HG02798 (cell line): ENCODE measurements at regions not wholly inside any gene's neighbourhood (a gene's known extent, or its start where the extent isn't known, plus 50 kb on each side); places are given as distances from the start of the nearest gene placed in this dataset.

Experiments used
- ATAC-seq: cut with Tn5 transposase; IDR thresholded peaks from one replicate; pipeline ENCODE4 v1.9.1; 2021; ENCODE audit warnings: mild to moderate bottlenecking; ENCODE audit not compliant: unreplicated experiment, poor library complexity

DNA sequence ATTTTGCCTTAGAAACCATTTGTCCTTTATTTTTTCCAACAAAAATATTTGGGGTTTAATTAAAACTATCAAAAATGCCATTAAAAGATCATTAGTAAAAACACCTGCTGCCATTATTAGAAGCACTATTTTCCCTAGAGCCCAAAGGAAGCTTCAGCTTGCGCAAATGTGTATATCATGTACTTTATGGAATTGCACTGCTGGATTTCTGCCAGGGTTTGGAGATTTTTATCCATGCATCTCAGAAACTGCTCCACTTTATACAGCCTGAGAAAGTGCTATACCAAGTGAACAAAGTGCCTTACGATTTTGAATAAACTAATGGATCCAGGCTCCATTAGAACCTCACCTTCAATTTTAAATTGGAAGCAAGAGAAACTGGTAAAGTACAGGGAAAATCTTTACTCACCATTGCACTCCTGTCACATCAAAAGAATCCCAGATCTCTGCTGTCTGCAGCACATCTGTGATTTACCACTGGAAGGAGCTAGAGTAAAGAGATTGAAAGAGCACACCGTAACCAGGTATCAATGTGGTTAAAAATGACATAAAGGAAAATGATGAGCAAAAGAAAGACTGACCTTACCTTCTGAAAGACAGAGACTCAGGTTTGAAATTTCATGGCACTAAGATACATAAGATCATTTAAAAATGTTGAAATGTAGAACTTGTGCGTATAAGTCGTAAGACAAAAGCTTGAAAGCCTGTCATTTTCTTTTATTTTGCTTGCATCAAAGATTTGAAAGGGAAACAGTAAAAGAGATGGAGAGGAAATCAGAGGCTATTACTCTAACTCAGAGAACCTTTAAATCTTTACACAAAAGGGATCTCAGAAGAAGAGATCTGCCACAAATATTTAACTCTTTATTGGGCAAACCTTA, 678.1 kb upstream of the GOT2 start:
- no peak for ATAC-seq

- ATAC-seq, result no peak
Observed at GRCh38 chr16:59410451-59410850, 676.3 kb upstream of the GOT2 start.

DNA sequence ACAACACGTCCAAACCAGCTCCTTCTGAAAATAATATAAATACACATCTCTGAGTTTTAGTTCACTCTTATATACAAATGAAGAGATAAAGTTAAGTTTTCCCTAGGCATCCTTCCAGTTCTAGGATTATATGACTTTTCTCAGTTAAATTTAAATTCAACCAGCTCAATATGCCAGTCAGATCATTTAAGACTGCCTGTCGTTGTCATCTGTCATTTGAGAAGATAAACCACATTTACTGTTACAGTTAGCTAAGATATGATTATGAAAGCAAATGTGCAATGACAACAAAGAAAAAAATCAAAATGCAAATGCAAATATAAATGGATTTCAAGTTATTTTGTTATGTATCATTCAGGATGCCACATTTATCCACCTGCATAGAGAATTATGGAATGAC, 671.7 kb upstream of the GOT2 start:
- no peak for ATAC-seq

DNA sequence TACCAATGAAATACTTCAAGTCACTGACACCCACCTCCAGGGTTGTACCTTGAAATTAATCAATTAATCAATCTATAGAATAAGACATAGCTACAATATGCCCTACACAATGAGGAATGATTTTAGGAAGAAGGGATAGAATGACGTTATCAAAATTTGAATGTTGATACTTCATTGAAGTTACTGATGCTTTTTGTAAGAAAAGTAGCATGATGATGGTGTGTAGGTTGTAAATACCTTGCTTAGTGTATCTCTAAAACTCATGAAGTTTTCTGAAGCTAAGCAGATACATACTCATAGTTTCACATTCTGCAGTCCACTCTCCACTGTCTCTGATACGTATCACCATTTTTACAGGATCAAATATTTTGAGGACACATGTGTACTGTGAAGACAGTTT, 670.4 kb upstream of the GOT2 start:
- no peak for ATAC-seq

- ATAC-seq, result no peak
Observed at GRCh38 chr16:59400830-59401229, 666.7 kb upstream of the GOT2 start.

GRCh38 chr16:59397638-59398037, 663.5 kb upstream of the GOT2 start:
- no peak for ATAC-seq

GRCh38 chr16:59394526-59394925, 660.4 kb upstream of the GOT2 start:
- no peak for ATAC-seq

DNA sequence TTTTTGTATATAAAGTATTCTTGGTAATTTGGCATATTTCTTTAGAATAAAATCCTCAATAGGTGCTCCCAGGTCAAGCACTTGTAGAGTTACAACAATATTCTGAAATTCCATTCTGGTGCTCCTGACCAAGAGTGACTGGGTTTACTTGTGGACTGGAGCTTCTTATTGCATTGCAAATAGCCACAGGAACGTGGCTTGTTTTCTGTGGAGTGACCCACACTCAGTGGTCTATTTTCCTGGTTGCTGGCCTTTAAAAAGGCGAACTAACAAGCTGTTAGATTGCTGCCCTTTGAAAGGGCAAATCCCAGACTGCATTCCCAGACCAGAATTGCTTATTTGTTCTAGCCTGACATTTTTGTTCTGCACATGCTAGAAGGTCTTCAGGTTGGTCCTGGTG, 658.8 kb upstream of the GOT2 start:
- ATAC-seq, result no peak

DNA sequence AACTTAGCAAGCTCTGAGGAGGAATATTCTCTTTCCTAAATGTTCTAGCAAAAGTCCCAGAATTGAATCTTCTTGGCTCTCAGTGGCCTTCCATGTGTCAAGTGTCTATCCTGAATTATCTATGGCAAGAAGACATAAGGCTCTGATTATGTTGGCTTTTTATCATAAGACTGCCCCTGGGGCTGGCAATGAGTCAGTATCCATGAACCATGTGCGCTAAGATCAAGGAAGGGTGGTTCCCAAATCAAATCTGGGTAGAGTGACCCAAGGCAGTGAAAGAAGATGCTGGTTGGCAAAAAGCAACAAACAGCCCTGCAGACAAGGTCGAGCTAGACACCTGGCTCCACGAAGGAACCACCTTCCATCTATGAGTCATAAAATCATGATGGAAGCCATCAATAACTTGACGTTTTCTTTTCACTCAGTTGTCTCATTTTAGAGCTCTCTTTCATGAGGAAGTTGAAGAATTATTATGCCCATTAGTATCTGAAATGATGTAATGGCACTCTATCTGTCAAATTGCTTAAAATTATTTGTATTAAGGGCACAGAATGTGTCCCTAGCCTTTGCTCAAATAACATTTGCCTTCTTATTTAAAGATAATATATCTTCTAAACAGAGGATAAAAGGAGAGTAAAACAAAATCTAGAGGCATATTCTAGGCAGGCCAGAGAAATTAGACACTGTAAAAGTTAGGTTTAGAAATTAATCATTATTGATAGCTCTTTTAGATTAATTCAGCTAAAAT, 657.7 kb upstream of the GOT2 start:
- ATAC-seq, result no peak

DNA sequence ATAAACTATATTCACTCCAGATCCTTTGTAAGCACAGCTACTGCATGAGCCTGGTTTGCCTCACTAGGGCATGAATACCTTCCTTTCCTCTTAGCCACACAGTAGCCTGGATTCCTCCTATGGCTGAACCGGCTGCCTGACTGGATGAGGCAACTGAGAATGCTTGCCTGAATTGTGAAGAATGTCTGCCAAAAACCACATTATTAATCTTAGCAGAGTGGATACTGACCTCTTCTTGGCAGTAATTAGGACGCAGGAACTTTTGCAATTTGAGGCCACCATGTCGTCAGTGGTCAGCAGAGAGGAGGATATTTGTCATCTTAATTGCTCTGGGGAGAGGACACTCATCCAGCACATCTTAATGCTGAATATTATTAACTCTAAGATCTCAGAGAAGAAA, 651.8 kb upstream of the GOT2 start:
- ATAC-seq, result no peak

GRCh38 chr16:59385491-59385890, 651.4 kb upstream of the GOT2 start:
- ATAC-seq, result no peak

DNA sequence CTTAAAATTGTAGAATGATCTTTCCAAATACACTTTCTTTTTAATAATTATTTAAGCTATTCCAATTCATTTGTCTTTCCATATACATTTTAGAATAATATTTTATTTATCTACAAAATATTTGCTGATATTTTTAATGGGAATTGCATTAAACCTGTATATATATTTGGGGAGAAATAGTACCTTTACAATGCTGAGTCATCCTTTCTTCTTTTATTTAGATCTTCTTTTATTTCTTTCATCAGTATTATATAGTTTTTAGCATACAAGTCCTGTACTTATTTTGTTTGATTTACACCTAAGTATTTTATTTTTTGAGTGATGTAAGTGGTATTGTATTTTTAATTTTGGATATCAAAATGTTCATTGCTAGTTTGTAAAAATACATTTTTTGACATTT, 639.5 kb upstream of the GOT2 start:
- ATAC-seq, result no peak

DNA sequence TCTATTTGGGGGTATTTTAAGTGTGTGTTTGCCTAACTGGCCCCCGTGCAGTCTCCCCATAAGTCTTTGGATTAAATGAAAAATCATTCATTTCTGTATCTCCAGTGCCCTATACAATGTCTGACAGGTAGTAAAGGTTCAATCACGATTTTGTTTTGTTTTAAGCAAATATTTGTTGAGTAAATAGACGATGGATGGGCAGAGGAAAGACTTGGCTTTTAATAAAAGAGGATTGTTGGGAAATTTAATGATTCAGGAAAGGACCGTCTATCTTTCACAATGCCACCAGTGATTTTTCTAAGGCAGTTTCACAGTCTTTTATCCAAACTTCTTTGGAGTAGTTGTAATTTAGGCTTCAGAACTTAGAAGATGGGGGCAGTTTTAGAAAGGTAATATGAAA, 636.6 kb upstream of the GOT2 start:
- no peak for ATAC-seq

DNA sequence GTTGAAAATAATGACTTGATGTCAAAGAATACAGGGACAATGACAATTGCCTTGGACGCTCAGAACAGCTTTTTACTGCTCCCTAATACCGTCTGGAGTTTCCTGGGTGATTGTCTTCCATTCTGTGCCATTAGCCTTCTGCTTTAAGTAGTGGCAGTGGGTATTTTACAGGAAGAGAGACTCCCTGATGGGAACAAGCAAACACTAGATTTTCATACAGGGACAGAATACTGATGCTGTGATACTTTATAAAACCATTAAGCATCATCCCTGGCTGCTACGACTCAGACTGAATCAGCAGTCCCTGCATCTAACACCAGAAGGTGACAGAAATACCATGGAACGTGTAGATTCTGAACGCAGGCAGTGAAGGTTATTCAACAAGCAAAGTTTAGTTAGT, 635.4 kb upstream of the GOT2 start:
- ATAC-seq, result no peak

GRCh38 chr16:59368586-59368985, 634.5 kb upstream of the GOT2 start:
- no peak for ATAC-seq

GRCh38 chr16:59356709-59357108, 622.6 kb upstream of the GOT2 start:
- ATAC-seq, result no peak

DNA sequence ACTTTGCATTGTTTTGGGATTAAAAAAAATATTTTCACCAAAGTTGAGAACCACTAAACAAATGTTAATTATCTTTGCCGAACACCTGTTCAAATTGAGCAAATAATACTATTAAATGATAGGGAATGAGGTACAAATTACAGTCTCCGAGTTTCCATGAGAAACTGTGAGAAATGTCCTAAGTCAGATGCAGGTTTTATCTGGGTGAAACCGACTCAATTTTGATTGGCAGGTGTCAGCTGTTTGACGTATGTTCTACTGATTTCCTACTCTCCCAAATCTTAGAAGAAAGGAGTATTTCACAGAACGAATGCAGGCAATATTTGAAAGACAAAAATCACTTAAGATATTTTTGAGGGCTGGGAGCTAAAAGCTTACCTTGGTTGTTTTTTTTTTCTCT, 622.0 kb upstream of the GOT2 start:
- no peak for ATAC-seq

- ATAC-seq, result no peak
Observed at GRCh38 chr16:59355704-59356103, 621.6 kb upstream of the GOT2 start.

DNA sequence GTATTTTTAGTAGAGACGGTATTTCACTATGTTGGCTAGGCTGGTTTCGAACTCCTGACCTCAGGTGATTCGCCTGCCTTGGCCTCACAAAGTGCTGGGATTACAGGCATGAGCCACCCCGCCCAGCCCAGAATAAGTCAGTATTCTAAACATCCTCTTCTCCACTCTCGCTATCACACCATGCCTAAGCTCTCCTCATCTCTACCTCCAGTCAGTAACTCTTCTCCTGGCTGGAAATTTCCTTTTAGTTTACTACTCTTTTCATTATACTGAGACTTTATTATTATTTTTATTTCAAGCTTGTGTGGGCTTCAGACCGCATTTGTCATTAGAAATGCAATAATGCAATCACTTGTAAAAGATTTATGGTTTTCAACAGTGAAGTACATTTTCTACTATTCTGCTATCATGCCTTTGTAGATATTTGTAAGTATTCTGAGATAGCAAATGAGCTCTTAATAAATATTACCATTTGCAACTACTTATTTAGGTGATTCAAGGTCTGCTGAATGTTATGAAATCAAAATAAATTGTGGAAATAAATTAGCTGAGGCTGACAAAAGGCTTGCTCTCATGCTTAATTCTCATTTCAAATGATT, 617.3 kb upstream of the GOT2 start:
- no peak for ATAC-seq

GRCh38 chr16:59350670-59351069, 616.6 kb upstream of the GOT2 start:
- no peak for ATAC-seq

DNA sequence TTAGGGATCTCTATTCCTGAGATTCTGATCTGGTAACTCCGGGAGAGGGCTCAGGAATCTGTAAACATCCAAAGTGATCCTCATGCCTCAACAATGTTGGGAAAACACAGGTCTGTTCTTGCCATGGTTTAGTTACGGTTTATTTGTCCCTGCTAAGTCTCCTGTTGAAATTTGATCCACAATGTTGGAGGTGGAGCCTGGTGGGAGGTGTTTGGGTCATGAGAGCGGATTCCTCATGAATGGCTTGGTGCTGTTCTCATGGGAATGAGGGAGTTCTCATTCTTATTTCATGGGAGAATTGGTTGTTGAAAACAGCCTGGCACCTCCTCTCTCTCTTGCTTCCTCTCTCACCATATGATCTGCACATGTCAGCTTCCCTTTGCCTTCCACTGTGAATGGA, 608.6 kb upstream of the GOT2 start:
- ATAC-seq, result no peak
